Liver (tissue), 7 donors: ENCODE measurements at regions not wholly inside any gene's neighbourhood (a gene's known extent, or its start where the extent isn't known, plus 50 kb on each side); places are given as distances from the start of the nearest gene placed in this dataset.

ENCODE experiments used
- DNase-seq: peaks from one replicate; pipeline ENCODE4 v3.0.0-alpha.2; 2017; ENCODE audit warnings: low spot score
- H3K27ac ChIP-seq, 2 donors: one replicate each; pipeline ENCODE4 v1.7.0; 2013; ENCODE audit warnings: inconsistent platforms in 2 of 2, low read length in 2 of 2, control low read depth in 1 of 2, low read depth in 1 of 2, mild to moderate bottlenecking in 1 of 2
- H3K27me3 ChIP-seq, 4 donors: one replicate each; pipeline versions ENCODE4 v1.6.1 to v1.7.0; 2013; ENCODE audit warnings: low read length in 3 of 4, inconsistent platforms in 1 of 4, mild to moderate bottlenecking in 1 of 4, moderate library complexity in 1 of 4; ENCODE audit not compliant: control insufficient read depth in 4 of 4, insufficient read depth in 4 of 4
- H3K36me3 ChIP-seq, 4 donors: one replicate each; pipeline versions ENCODE4 v1.6.1 to v1.7.0; 2013; ENCODE audit warnings: low read length in 3 of 4, mild to moderate bottlenecking in 3 of 4, low read depth in 1 of 4, moderate library complexity in 1 of 4; ENCODE audit not compliant: control insufficient read depth in 4 of 4, insufficient read depth in 3 of 4
- H3K4me1 ChIP-seq, 4 donors: one replicate each; pipeline versions ENCODE4 v1.6.1 to v1.7.0; 2013; ENCODE audit warnings: low read length in 3 of 4, mild to moderate bottlenecking in 3 of 4, moderate library complexity in 1 of 4; ENCODE audit not compliant: control insufficient read depth in 4 of 4, insufficient read depth in 4 of 4
- H3K4me3 ChIP-seq, 3 donors: one replicate each; pipeline versions ENCODE4 v1.6.1 to v1.7.0; 2013; ENCODE audit warnings: low read length in 3 of 3, control low read depth in 1 of 3, low read depth in 1 of 3, mild to moderate bottlenecking in 1 of 3
- H3K9ac ChIP-seq, 2 donors: one replicate each; pipeline ENCODE4 v1.7.0; 2013; ENCODE audit warnings: low read length in 2 of 2, mild to moderate bottlenecking in 2 of 2, moderate library complexity in 2 of 2, control low read depth in 1 of 2, low read depth in 1 of 2
- H3K9me3 ChIP-seq, 4 donors: one replicate each; pipeline versions ENCODE4 v1.6.1 to v1.7.0; 2013; ENCODE audit warnings: low read length in 3 of 4; ENCODE audit not compliant: control insufficient read depth in 4 of 4
- ATF3 ChIP-seq: IDR thresholded peaks from 2 replicates; pipeline ENCODE4 v1.6.1; 2016; ENCODE audit warnings: antibody characterized with exemption
- EGR1 ChIP-seq, 2 donors: IDR thresholded peaks; 2 replicates each; pipeline ENCODE4 v1.6.1; 2016 to 2018; ENCODE audit warnings: antibody characterized with exemption in 2 of 2, low read depth in 2 of 2
- FOXA1 ChIP-seq: IDR thresholded peaks from 2 replicates; pipeline ENCODE4 v1.6.1; 2016; ENCODE audit warnings: antibody characterized with exemption
- FOXA2 ChIP-seq: IDR thresholded peaks from 2 replicates; pipeline ENCODE4 v1.6.1; 2016; ENCODE audit warnings: antibody characterized with exemption
- HNF4A ChIP-seq, 2 donors: conservative IDR thresholded peaks; 2 replicates each; pipeline ENCODE4 v1.6.1; 2016; ENCODE audit warnings: antibody characterized with exemption in 2 of 2, mild to moderate bottlenecking in 2 of 2
- JUND ChIP-seq, 2 donors: IDR thresholded peaks; 2 replicates each; pipeline ENCODE4 v1.6.1; 2016; ENCODE audit warnings: antibody characterized with exemption in 2 of 2
- MAX ChIP-seq: IDR thresholded peaks from 2 replicates; pipeline ENCODE4 v1.6.1; 2016; ENCODE audit warnings: antibody characterized with exemption
- REST ChIP-seq: IDR thresholded peaks from 2 replicates; pipeline ENCODE4 v1.6.1; 2016; ENCODE audit warnings: antibody characterized with exemption, mild to moderate bottlenecking
- SP1 ChIP-seq: IDR thresholded peaks from 2 replicates; pipeline ENCODE4 v1.6.1; 2018; ENCODE audit warnings: antibody characterized with exemption, mild to moderate bottlenecking
- TAF1 ChIP-seq: conservative IDR thresholded peaks from 2 replicates; pipeline ENCODE4 v1.6.1; 2016; ENCODE audit warnings: antibody characterized with exemption, mild to moderate bottlenecking
- ZBTB33 ChIP-seq: IDR thresholded peaks from 2 replicates; pipeline ENCODE4 v1.6.1; 2016; ENCODE audit warnings: antibody characterized with exemption
- WGBS: extraction: QIAGEN DNeasy Blood & Tissue Kit; methylation state at CpG from one replicate; pipeline ENCODE4 v1.1.7; 2013; 5-methylcytosine and 5-hydroxymethylcytosine counted together
- donor health status: healthy.
- donor health status: healthy.
- donor health status: healthy.
- donor health status: healthy.

GRCh38 chr16:35404273-35404672 is 1944.9 kb downstream of the TP53TG3F start:
- no peak overlapping the region for H3K9ac ChIP-seq
- no peaks in the 10 kb centered on the region for H3K9me3 ChIP-seq
- H3K4me3 ChIP-seq: no peak overlapping the region
- H3K27ac ChIP-seq: no peak overlapping the region
- DNase-seq: no peak
- H3K4me1 ChIP-seq: no peaks in the 10 kb centered on the region
- H3K27me3 ChIP-seq: no peaks in the 10 kb centered on the region
- no peaks in the 10 kb centered on the region for H3K36me3 ChIP-seq
- WGBS: 48% methylated on average over 2 of the region's 2 CpGs
- TF ChIP-seq SP1 (no peak), ZBTB33 (no peak), JUND (IDR thresholded peaks at IDR 0.05) (no peak), HNF4A (conservative IDR thresholded peaks at IDR 0.05) (no peak)

GRCh38 chr16:35405526-35405925 is 1946.1 kb downstream of the TP53TG3F start:
- DNase-seq: no peak
- no peak overlapping the region for H3K4me3 ChIP-seq
- no peak for TF ChIP-seq TAF1
- no peak for TF ChIP-seq FOXA1
- TF ChIP-seq FOXA2: no peak
- no peak for TF ChIP-seq EGR1 (IDR thresholded peaks at IDR 0.05; ENCODE audit: low read depth in 2 of 2)
- TF ChIP-seq SP1: no peak
- TF ChIP-seq MAX: no peak
- no peak for TF ChIP-seq HNF4A (conservative IDR thresholded peaks at IDR 0.05)
- TF ChIP-seq REST: no peak
- TF ChIP-seq ATF3: no peak
- TF ChIP-seq ZBTB33: no peak
- TF ChIP-seq JUND (IDR thresholded peaks at IDR 0.05): no peak
- H3K27me3 ChIP-seq: no peaks in the 10 kb centered on the region
- H3K9me3 ChIP-seq: no peaks in the 10 kb centered on the region
- no peak overlapping the region for H3K9ac ChIP-seq
- H3K4me1 ChIP-seq: no peaks in the 10 kb centered on the region
- 46% methylated on average over 1 of the region's 1 CpG for WGBS
- H3K36me3 ChIP-seq: no peaks in the 10 kb centered on the region
- no peak overlapping the region for H3K27ac ChIP-seq
